SK-N-SH treated with all-trans-retinoic acid at 6 μM for 48 hours (cell line): ENCODE measurements at regions not wholly inside any gene's neighbourhood (a gene's known extent, or its start where the extent isn't known, plus 50 kb on each side); places are given as distances from the start of the nearest gene placed in this dataset.

Experiments used
- ATAC-seq: fragments of 200-7000 bp; cut with Tn5 transposase; 3 replicates; pipeline ENCODE4 v1.9.1; 2020; ENCODE audit warnings: mild to moderate bottlenecking, moderate library complexity
- BACH2 ChIP-seq: fragments of 250-450 bp; sonication (Bioruptor Pico); IDR thresholded peaks from 2 replicates; pipeline ENCODE4 v1.9.0; 2021; ENCODE audit warnings: mild to moderate bottlenecking, borderline replicate concordance
- CREB5 ChIP-seq: fragments of 250-450 bp; sonication (Bioruptor Pico); IDR thresholded peaks from 2 replicates; pipeline ENCODE4 v1.5.1; 2020; ENCODE audit warnings: low read depth, mild to moderate bottlenecking, moderate library complexity
- CSRNP3 ChIP-seq: fragments of 250-450 bp; sonication (Bioruptor Pico); IDR thresholded peaks from 2 replicates; pipeline ENCODE4 v1.5.1; 2021; ENCODE audit warnings: mild to moderate bottlenecking, moderate library complexity
- ESRRG ChIP-seq: fragments of 250-450 bp; sonication (Bioruptor Pico); IDR thresholded peaks from 2 replicates; pipeline ENCODE4 v1.6.1; 2021; ENCODE audit warnings: mild to moderate bottlenecking
- ISL1 ChIP-seq: fragments of 250-450 bp; sonication (Bioruptor Pico); IDR thresholded peaks from 2 replicates; pipeline ENCODE4 v2.1.2; 2022; ENCODE audit warnings: mild to moderate bottlenecking, moderate library complexity
- OSR1 ChIP-seq: fragments of 250-450 bp; sonication (Bioruptor Pico); IDR thresholded peaks from 2 replicates; pipeline ENCODE4 v1.8.0; 2022; ENCODE audit warnings: moderate library complexity, mild to moderate bottlenecking, inconsistent platforms
- PATZ1 ChIP-seq: fragments of 250-450 bp; sonication (Bioruptor Pico); IDR thresholded peaks from 2 replicates; pipeline ENCODE4 v1.8.0; 2020; ENCODE audit warnings: mild to moderate bottlenecking, moderate library complexity, borderline replicate concordance
- PPARA ChIP-seq: fragments of 250-450 bp; sonication (Bioruptor Pico); IDR thresholded peaks from 2 replicates; pipeline ENCODE4 v1.5.0; 2020; ENCODE audit warnings: mild to moderate bottlenecking, borderline replicate concordance
- RARB ChIP-seq: fragments of 250-450 bp; sonication (Bioruptor Pico); IDR thresholded peaks from 2 replicates; pipeline ENCODE4 v1.8.0; 2021; ENCODE audit warnings: mild to moderate bottlenecking, moderate library complexity
- SNAI2 ChIP-seq: fragments of 250-450 bp; sonication (Bioruptor Pico); IDR thresholded peaks from 2 replicates; pipeline ENCODE4 v1.5.0; 2020; ENCODE audit warnings: mild to moderate bottlenecking, moderate library complexity
- TCF4 ChIP-seq: fragments of 250-450 bp; sonication (Bioruptor Pico); IDR thresholded peaks from 2 replicates; pipeline ENCODE4 v1.8.0; 2021; ENCODE audit warnings: mild to moderate bottlenecking, moderate library complexity, borderline replicate concordance
- TOX ChIP-seq: fragments of 250-450 bp; sonication (Bioruptor Pico); IDR thresholded peaks from 2 replicates; pipeline ENCODE4 v1.8.0; 2021; ENCODE audit warnings: mild to moderate bottlenecking, moderate library complexity, borderline replicate concordance
- TSHZ2 ChIP-seq: fragments of 250-450 bp; sonication (Bioruptor Pico); IDR thresholded peaks from 2 replicates; pipeline ENCODE4 v1.5.0; 2020; ENCODE audit warnings: mild to moderate bottlenecking, moderate library complexity
- ZC3H10 ChIP-seq: fragments of 250-450 bp; sonication (Bioruptor Pico); IDR thresholded peaks from 2 replicates; pipeline ENCODE4 v1.5.1; 2021; ENCODE audit warnings: mild to moderate bottlenecking, moderate library complexity
- ZFP3 ChIP-seq: fragments of 250-450 bp; sonication (Bioruptor Pico); IDR thresholded peaks from 2 replicates; pipeline ENCODE4 v1.5.0; 2020; ENCODE audit warnings: mild to moderate bottlenecking, moderate library complexity
- ZFP30 ChIP-seq: fragments of 450-650 bp; formaldehyde crosslinking; IDR thresholded peaks from 2 replicates; pipeline ENCODE4 v1.5.0; 2022; ENCODE audit warnings: mild to moderate bottlenecking, moderate library complexity
- ZNF565 ChIP-seq: fragments of 450-650 bp; formaldehyde crosslinking; conservative IDR thresholded peaks from 2 replicates; pipeline ENCODE4 v1.5.0; 2020; ENCODE audit warnings: low read depth, mild to moderate bottlenecking, moderate library complexity
- ZNF70 ChIP-seq: fragments of 450-650 bp; formaldehyde crosslinking; IDR thresholded peaks from 2 replicates; pipeline ENCODE4 v1.5.0; 2020; ENCODE audit warnings: mild to moderate bottlenecking, moderate library complexity
- ZNF8 ChIP-seq: fragments of 450-650 bp; formaldehyde crosslinking; IDR thresholded peaks from 2 replicates; pipeline ENCODE4 v1.5.0; 2020; ENCODE audit warnings: mild to moderate bottlenecking, moderate library complexity

- TF ChIP-seq ZC3H10 (CRISPR knock-in tag) (no peak), RARB (no peak), TCF4 (CRISPR knock-in tag) (no peak)
These were observed 288.0 kb upstream of the TSHZ2 start (continued) for GRCh38 chr20:52684176-52684575.

- no peak for ATAC-seq
These were observed 288.4 kb upstream of the TSHZ2 start for GRCh38 chr20:52683761-52684160.

GRCh38 chr20:52682237-52682636, 289.9 kb upstream of the TSHZ2 start:
- TF ChIP-seq ZFP3 (CRISPR knock-in tag): no peak
- TF ChIP-seq BACH2: no peak
- no peak for TF ChIP-seq SNAI2 (CRISPR knock-in tag)
- TF ChIP-seq CREB5 (CRISPR knock-in tag): no peak
- no peak for TF ChIP-seq ZC3H10 (CRISPR knock-in tag)
- no peak for TF ChIP-seq ESRRG (CRISPR knock-in tag)
- no peak for TF ChIP-seq ZNF70
- TF ChIP-seq ZFP30 (CRISPR knock-in tag): no peak
- no peak for ATAC-seq

More at GRCh38 chr20:52683761-52684160, 288.4 kb upstream of the TSHZ2 start:
- TF ChIP-seq TOX (CRISPR knock-in tag) (no peak), PPARA (CRISPR knock-in tag) (no peak), TCF4 (CRISPR knock-in tag) (no peak), ZNF70 (no peak), ZNF565 (CRISPR knock-in tag) (no peak), CSRNP3 (CRISPR knock-in tag) (no peak), ZFP30 (CRISPR knock-in tag) (no peak), ISL1 (CRISPR knock-in tag) (no peak), CREB5 (CRISPR knock-in tag) (no peak), BACH2 (no peak), TSHZ2 (CRISPR knock-in tag) (no peak), ZNF8 (CRISPR knock-in tag) (no peak), RARB (no peak), OSR1 (CRISPR knock-in tag) (no peak), SNAI2 (CRISPR knock-in tag) (no peak), ZC3H10 (CRISPR knock-in tag) (no peak), PATZ1 (CRISPR knock-in tag) (no peak)

GRCh38 chr20:52681288-52681687, 290.9 kb upstream of the TSHZ2 start:
- no peak for TF ChIP-seq PPARA (CRISPR knock-in tag)
- no peak for TF ChIP-seq RARB
- no peak for TF ChIP-seq OSR1 (CRISPR knock-in tag)
- no peak for TF ChIP-seq ESRRG (CRISPR knock-in tag)
- no peak for TF ChIP-seq TOX (CRISPR knock-in tag)
- no peak for TF ChIP-seq BACH2
- TF ChIP-seq TCF4 (CRISPR knock-in tag): no peak
- TF ChIP-seq PATZ1 (CRISPR knock-in tag): no peak
- no peak for TF ChIP-seq ISL1 (CRISPR knock-in tag)
- ATAC-seq: no peak
